ENCODE measurements at regions not wholly inside any gene's neighbourhood (a gene's known extent, or its start where the extent isn't known, plus 50 kb on each side); places are given as distances from the start of the nearest gene placed in this dataset.

DNA sequence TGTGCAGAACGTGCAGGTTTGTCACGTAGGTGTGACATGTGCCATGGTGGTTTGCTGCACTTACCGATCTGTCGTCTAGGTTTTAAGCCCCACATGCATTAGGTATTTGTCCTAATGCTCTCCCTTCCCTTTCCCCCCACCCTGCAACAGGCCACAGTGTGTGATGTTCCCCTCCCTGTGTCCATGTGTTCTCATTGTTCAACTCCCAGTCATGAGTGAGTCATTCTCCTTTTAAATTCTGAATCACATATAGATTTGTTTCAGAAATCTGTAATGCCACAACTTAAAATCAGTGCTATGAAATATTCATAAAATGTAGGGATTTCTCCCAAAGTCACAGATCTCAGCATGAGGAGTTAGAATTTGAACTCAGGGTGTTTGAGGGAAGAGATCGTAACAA, 552.5 kb upstream of the MBL2 start:
- Histone ChIP-seq H3K36me3 (ENCODE audit: low read depth) (no peaks in the 10 kb centered on the region), H3K9me3 (no peaks in the 10 kb centered on the region), H3K4me3 (no peak overlapping the region), H3K4me1 (ENCODE audit: low read depth) (no peaks in the 10 kb centered on the region)
- intact Hi-C loops (cut with DNase I, micrococcal nuclease), result no loop called here
- ATAC-seq, result no peak
- no peak for DNase-seq
- TF ChIP-seq, protein P1, sequence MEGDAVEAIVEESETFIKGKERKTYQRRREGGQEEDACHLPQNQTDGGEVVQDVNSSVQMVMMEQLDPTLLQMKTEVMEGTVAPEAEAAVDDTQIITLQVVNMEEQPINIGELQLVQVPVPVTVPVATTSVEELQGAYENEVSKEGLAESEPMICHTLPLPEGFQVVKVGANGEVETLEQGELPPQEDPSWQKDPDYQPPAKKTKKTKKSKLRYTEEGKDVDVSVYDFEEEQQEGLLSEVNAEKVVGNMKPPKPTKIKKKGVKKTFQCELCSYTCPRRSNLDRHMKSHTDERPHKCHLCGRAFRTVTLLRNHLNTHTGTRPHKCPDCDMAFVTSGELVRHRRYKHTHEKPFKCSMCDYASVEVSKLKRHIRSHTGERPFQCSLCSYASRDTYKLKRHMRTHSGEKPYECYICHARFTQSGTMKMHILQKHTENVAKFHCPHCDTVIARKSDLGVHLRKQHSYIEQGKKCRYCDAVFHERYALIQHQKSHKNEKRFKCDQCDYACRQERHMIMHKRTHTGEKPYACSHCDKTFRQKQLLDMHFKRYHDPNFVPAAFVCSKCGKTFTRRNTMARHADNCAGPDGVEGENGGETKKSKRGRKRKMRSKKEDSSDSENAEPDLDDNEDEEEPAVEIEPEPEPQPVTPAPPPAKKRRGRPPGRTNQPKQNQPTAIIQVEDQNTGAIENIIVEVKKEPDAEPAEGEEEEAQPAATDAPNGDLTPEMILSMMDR (IDR thresholded peaks at IDR 0.05), result no peak

DNA sequence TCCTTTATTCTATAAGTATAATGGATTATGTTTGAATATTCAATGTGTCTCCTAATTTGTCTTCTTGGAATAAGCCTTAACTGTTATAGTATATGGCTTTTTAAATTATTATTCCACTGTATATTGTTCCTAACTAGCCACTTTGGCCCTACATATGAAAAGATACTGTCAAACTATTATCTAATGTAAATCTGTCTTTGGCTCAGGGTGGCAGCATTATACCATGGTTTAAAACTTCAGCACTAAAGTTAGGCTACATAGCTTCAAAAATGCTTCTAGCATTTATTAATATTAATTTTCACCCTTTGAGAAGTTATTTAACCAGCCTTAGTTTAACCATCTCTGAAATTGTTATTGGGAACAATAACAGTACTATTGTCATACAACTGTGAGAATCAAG, 543.1 kb upstream of the MBL2 start:
- H3K9me3 ChIP-seq, result no peaks in the 10 kb centered on the region
- no peaks in the 10 kb centered on the region for H3K4me1 ChIP-seq (ENCODE audit: low read depth)
- TF ChIP-seq, protein P1 (IDR thresholded peaks at IDR 0.05), result no peak
- no peaks in the 10 kb centered on the region for H3K36me3 ChIP-seq (ENCODE audit: low read depth)
- intact Hi-C loops (cut with DNase I, micrococcal nuclease), result no loop called here
- H3K4me3 ChIP-seq, result no peak overlapping the region
- ATAC-seq, result no peak
- DNase-seq, result no peak

DNA sequence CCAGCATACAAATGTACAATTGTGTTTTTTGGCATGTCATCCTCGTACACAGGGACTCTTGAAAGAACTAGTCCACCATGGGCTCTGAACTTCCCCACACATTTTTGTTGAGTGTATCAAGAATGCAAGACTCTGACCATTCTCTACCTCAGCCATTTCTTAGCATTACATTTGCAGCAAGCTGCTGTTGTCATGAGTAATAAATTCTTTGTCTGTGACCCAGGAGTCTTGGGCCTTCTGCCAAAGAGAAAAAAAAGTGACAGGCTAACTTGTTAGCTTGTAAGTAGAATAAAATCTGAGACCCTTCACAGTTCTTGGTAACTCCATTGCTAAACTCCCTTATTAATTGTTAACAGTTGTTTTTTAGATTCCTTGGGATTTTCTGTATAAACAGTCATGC, 542.3 kb upstream of the MBL2 start:
- ATAC-seq (no peak), DNase-seq (no peak)
- H3K36me3 ChIP-seq (ENCODE audit: low read depth), result no peaks in the 10 kb centered on the region
- TF ChIP-seq, protein P1 (IDR thresholded peaks at IDR 0.05), result no peak
- intact Hi-C loops (cut with DNase I, micrococcal nuclease), result no loop called here
- no peaks in the 10 kb centered on the region for H3K9me3 ChIP-seq
- no peak overlapping the region for H3K4me3 ChIP-seq
- no peaks in the 10 kb centered on the region for H3K4me1 ChIP-seq (ENCODE audit: low read depth)

DNA sequence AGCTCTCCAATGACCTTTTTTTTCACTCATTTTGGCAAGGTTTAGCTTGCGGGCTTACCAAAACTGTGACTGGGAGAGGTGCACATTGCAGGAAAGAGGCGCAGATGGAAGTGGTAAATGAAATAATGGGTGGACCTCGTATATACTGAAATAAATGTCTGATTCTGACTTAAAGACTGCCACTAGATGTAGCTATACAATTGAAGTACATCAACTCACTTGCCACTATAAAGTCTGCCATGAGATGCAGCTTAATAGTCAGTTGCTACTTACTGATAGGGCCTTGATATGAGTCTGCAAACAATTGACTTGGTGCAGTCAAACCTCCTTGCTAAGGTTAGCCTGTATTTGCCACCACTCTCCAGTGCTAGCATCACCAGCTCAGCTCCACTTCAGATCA, 525.9 kb upstream of the MBL2 start:
- TF ChIP-seq, protein P1 (IDR thresholded peaks at IDR 0.05), result no peak
- no peak for DNase-seq
- no peaks in the 10 kb centered on the region for H3K9me3 ChIP-seq
- H3K4me1 ChIP-seq (ENCODE audit: low read depth), result no peaks in the 10 kb centered on the region
- no peak for ATAC-seq
- intact Hi-C loops (cut with DNase I, micrococcal nuclease), result no loop called here
- H3K36me3 ChIP-seq (ENCODE audit: low read depth), result no peaks in the 10 kb centered on the region
- no peak overlapping the region for H3K4me3 ChIP-seq

DNA sequence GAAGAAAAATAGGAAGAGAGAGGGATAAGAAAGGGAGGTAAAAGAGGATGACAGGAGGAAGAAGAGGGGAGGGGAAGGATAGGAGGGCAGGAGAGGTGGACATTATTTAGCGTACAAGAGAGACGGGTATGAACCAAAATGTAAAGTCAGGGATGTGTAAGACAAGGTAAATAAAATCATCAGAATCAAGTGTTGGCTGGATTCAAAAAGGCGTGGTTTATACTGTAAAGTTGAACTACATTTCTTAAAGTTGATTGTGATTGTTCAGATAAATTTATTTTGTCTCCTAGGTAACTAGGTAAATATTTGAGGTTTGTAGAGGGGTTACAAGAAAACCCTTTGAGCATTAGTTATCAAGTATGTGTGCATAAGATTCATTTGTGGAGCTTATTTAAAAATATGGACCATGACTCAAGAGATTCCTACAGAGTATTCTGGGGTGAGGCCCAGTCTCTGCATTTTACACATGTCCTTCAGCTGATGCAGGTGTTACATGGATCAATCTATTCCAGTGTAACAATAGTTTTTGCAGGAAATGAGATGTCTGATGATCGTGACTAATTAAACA, 512.1 kb upstream of the MBL2 start:
- no peaks in the 10 kb centered on the region for H3K36me3 ChIP-seq (ENCODE audit: low read depth)
- H3K4me1 ChIP-seq (ENCODE audit: low read depth), result no peaks in the 10 kb centered on the region
- intact Hi-C loops (cut with DNase I, micrococcal nuclease), result no loop called here
- TF ChIP-seq, protein P1 (IDR thresholded peaks at IDR 0.05), result no peak
- H3K4me3 ChIP-seq, result no peak overlapping the region
- ATAC-seq, result no peak
- no peaks in the 10 kb centered on the region for H3K9me3 ChIP-seq
- DNase-seq, result no peak

DNA sequence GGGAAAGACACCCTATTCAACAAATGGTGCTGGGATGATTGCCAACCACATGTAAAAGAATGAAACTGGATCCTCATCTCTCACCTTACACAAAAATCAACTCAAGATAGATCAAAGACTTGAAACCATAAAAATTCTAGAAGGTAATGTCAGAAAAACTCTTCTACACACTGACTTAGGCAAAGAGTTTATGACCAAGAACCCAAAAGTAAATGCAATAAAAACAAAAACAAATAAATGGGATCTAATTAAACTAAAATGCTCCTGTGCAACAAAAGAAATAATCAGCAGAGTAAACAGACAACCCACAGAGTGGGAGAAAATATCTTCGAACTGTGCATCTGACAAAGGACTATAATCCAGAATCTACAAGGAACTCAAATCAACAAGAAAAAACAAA, 504.2 kb upstream of the MBL2 start:
- TF ChIP-seq, protein P1 (IDR thresholded peaks at IDR 0.05), result no peak
- ATAC-seq (no peak), DNase-seq (no peak)
- H3K4me3 ChIP-seq, result no peak overlapping the region
- peaks cover 3% of the 10 kb centered on the region for H3K9me3 ChIP-seq
- H3K4me1 ChIP-seq (ENCODE audit: low read depth), result no peaks in the 10 kb centered on the region
- intact Hi-C loops (cut with DNase I, micrococcal nuclease), result no loop called here
- H3K36me3 ChIP-seq (ENCODE audit: low read depth), result no peaks in the 10 kb centered on the region

All from mucosa of descending colon (tissue), 3 donors.